ENCODE measurements at regions not wholly inside any gene's neighbourhood (a gene's known extent, or its start where the extent isn't known, plus 50 kb on each side); places are given as distances from the start of the nearest gene placed in this dataset.

DNA sequence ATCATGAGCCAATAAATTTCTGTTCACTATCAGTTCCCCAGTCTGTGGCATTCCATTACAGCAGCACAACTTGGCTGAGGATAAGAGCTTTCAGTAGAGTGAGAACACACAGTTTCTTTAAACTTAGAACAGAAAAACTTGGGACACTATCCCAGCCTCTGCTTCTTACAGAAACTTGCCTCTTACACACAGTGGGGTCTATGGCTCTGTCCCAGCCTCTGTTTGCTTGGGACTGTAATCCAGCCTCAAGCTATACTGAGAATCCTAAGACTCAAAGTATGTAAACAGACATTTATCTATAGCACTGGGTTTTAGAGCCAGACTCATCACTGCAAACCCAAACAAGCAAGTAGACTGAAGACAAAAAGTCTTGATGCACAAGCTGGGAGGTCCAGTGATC is 355.8 kb upstream of the VSTM2A start:
- TF ChIP-seq EZH2 (optimal IDR thresholded peaks at IDR 0.05; ENCODE audit: low read depth, low read length) (no peak), CTCF (IDR thresholded peaks at IDR 0.05; ENCODE audit: low read length) (no peak), EZH2phosphoT487 (IDR thresholded peaks at IDR 0.05; ENCODE audit: low read length) (no peak)

All from MM.1S (cell line).